GM10266 (cell line): ENCODE measurements at regions not wholly inside any gene's neighbourhood (a gene's known extent, or its start where the extent isn't known, plus 50 kb on each side); places are given as distances from the start of the nearest gene placed in this dataset.

Source experiments
- DNase-seq: peaks from one replicate; pipeline ENCODE4 v3.0.0; 2012; ENCODE audit errors: extremely low spot score
- TF ChIP-seq, protein P1 (sequence below): IDR thresholded peaks from 2 replicates; pipeline ENCODE4 v1.5.1; 2012; ENCODE audit warnings: mild to moderate bottlenecking, low read depth; ENCODE audit not compliant: control insufficient read depth, insufficient read depth; ENCODE audit errors: missing control alignments

DNA sequence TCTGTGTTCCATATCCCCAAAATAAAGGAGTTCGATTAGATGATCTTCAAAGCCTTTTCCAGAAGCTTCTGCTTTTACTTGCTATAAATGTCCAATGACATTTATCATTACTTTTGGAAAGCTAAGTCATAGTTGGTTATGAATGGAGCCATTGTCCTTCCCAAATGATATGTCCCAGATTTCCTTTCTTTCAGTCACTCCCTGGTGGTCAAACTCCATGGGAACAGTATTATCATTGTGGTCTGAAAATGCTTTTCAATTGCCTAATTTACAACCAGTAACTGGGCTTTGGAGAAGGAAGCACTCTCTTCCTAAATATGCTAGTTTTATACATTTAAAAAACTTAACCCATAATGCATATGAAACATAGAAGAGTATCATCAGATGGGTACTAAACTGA lies 571.5 kb upstream of the AMOT start:
- TF ChIP-seq, protein P1, sequence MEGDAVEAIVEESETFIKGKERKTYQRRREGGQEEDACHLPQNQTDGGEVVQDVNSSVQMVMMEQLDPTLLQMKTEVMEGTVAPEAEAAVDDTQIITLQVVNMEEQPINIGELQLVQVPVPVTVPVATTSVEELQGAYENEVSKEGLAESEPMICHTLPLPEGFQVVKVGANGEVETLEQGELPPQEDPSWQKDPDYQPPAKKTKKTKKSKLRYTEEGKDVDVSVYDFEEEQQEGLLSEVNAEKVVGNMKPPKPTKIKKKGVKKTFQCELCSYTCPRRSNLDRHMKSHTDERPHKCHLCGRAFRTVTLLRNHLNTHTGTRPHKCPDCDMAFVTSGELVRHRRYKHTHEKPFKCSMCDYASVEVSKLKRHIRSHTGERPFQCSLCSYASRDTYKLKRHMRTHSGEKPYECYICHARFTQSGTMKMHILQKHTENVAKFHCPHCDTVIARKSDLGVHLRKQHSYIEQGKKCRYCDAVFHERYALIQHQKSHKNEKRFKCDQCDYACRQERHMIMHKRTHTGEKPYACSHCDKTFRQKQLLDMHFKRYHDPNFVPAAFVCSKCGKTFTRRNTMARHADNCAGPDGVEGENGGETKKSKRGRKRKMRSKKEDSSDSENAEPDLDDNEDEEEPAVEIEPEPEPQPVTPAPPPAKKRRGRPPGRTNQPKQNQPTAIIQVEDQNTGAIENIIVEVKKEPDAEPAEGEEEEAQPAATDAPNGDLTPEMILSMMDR: no peak
- DNase-seq: no peak

DNA sequence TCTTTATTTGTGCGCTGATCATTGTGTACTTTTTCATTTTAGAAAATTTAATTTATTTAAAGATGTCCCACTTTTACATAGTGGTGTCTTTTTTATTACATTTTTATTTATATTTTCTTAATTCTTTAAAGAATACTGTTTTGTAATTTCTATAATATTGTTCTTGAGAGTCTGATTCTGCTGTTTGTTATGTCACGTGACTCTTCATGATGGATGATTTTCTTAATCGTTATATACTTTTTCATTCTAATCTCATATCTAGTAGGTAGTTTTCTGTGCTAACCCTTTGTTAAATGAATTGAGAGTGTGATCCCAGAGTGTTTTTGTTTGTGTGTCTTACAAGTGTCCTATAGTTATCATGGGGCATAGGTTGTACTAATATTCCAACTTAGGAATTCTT lies 568.2 kb upstream of the AMOT start:
- DNase-seq: no peak
- TF ChIP-seq, protein P1: no peak

DNA sequence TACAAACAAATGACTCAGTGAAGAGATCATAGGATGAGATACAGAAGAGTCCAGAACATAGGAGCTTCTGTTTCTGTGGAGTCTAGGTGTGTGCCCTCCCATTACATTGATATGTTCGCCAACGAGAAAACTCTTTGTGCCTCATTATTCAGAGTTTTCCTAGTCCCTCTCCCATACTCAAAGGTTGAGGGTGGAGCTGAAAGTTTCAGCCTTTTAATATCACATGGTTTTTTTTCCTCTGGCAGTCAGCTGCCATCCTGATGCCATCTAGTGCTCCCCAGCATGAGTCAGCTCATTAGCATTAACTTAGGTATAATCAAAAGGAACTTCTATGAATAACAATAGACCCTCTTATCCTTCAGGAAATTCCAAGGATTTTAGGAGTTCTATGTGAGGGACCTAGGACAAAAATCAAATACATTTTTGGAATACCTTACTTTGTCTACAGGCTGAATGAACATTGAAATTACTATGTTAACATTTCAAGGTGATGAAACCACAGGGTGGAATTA lies 559.6 kb upstream of the AMOT start:
- TF ChIP-seq, protein P1: no peak
- DNase-seq: no peak

DNA sequence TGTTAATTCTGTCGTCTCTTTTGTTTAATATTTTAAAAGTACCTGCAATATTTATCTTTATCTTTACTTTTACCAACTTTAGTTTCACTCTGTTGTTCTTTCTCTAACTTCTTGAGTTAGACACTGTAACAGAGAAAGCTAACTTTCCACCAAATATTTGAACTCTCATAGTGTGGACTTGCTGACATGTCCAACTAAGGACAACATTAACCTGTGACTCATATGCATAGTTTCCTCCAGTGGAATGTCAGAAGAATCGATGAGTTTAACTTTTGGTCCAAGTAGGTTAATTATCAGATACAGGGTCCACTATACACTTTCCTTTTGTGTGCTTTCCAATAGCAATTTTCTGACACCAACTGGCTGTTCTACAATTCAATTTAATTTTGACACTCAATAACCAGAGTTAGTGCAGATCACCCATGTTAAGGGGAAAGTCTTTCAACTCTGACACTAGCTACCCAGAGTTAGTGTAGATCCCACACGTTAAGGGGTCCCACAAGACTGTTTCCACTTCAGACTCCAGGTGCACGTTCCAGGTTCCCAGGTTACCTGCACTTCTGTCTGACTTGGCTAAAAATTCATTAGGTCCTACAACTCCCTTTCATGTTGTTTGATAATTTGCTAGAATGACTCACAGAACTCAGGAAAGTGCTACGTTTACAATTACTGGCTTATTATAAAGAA lies 559.0 kb upstream of the AMOT start:
- DNase-seq: no peak
- TF ChIP-seq, protein P1: no peak

DNA sequence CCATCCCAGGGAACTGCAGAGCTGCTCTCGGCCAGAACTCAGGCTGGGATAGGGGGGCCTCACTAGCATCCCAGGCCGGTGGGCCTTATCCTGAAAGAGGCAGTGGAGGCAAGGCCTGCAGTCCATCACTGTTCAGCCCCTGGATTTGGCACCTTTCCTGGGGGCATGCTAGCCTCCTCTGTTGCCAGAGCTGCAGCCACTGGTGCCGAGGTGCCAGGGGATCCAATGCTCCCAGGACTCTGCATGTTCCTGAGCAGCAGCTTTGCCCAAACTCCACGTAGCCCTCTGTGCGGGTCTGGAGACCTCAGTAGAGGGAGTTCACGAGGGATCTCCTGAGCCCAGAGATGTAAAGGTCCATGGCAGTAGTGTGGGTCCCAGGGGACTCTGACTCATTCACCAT lies 551.7 kb upstream of the AMOT start:
- TF ChIP-seq, protein P1: no peak
- DNase-seq: no peak

DNA sequence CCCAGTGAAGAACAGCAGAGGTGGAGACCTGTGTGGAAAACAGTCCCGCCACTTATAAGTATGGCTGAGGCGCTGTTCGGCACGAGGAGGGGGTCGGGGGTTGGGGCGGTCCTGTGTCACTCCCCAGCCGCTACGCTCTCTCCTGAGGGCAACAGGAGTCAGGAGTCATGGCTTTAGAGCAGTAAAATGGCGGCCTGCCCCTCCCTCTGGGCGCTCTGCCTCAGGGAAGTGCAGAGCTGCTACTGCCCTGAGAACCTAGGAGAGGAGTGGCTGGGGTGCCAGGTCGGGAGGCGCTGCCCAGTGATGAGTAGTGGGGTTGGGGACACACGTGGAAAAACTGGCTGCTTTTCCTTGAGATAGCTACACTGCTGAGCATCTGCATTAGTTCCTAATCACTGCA lies 551.2 kb upstream of the AMOT start:
- TF ChIP-seq, protein P1: no peak
- no peak for DNase-seq

DNA sequence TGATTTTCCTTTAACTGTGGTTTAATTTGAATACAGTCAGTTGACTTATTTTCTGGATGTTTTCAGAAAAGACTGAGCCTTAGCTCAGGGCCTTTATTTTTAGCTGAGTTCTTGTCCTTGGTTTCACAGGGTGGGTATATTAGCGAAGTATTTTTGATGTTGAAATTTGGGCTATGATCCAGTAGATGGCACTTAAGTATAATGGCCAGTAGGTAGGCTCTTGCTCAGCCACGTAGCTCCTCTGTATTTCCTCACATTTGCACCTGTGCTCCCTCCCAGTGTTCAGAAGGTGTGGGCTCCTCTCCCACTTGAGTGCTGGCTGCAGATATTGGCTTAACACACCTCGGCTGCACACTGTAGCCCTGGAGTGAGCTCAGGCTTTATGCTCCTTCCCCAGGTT lies 549.9 kb upstream of the AMOT start:
- no peak for DNase-seq
- TF ChIP-seq, protein P1: no peak
